GM12891 (cell line): ENCODE measurements at regions not wholly inside any gene's neighbourhood (a gene's known extent, or its start where the extent isn't known, plus 50 kb on each side); places are given as distances from the start of the nearest gene placed in this dataset.

Experiments used
- DNase-seq: peaks from one replicate; pipeline ENCODE4 v3.0.0; 2011; ENCODE audit warnings: low spot score; ENCODE audit not compliant: insufficient read length
- FAIRE-seq: peaks from 2 replicates; lab custom pipeline; 2011; peaks lifted over from hg19 to GRCh38; lab: Jason Lieb, UNC
- PAX5 ChIP-seq: IDR thresholded peaks from 2 replicates; pipeline ENCODE4 v1.6.1; 2011; ENCODE audit warnings: low read length, moderate library complexity, mild to moderate bottlenecking; ENCODE audit not compliant: insufficient read depth, severe bottlenecking
- POLR2A ChIP-seq: IDR thresholded peaks from 2 replicates; pipeline ENCODE4 v1.6.1; 2011; ENCODE audit warnings: low read depth, low read length, control low read depth
- POLR2AphosphoS5 ChIP-seq: IDR thresholded peaks from 2 replicates; pipeline ENCODE4 v1.6.1; 2011; ENCODE audit warnings: low read depth, low read length, control low read depth
- POU2F2 ChIP-seq: IDR thresholded peaks from 2 replicates; pipeline ENCODE4 v1.6.1; 2011; ENCODE audit warnings: low read depth, mild to moderate bottlenecking, control low read depth, low read length, moderate library complexity
- SPI1 ChIP-seq: IDR thresholded peaks from 2 replicates; pipeline ENCODE4 v1.6.1; 2011; ENCODE audit warnings: low read depth, low read length, control low read depth
- TAF1 ChIP-seq: IDR thresholded peaks from 2 replicates; pipeline ENCODE4 v1.6.1; 2011; ENCODE audit warnings: low read depth, low read length, control low read depth

GRCh38 chr13:62910541-62911060, 1495.0 kb upstream of the PCDH20 start:
- FAIRE-seq (no peak), DNase-seq (no peak)
- TF ChIP-seq SPI1, result no peak
- TF ChIP-seq PAX5, result no peak
- no peak for TF ChIP-seq POLR2A
- no peak for TF ChIP-seq TAF1
- TF ChIP-seq POU2F2, result no peak
- TF ChIP-seq POLR2AphosphoS5, result no peak

- DNase-seq, result no peak
- no peak for FAIRE-seq
- no peak for TF ChIP-seq PAX5
Observed at GRCh38 chr13:62908321-62908720, 1492.7 kb upstream of the PCDH20 start.

- FAIRE-seq (no peak), DNase-seq (no peak)
- TF ChIP-seq POU2F2 (no peak), PAX5 (no peak), TAF1 (no peak), POLR2A (no peak), POLR2AphosphoS5 (no peak), SPI1 (no peak)
Observed at GRCh38 chr13:62906896-62907295, 1491.2 kb upstream of the PCDH20 start.

- FAIRE-seq, result no peak
- DNase-seq, result no peak
- TF ChIP-seq PAX5 (no peak), POLR2A (no peak), TAF1 (no peak), SPI1 (no peak), POU2F2 (no peak), POLR2AphosphoS5 (no peak)
Observed at GRCh38 chr13:62906469-62906868, 1490.8 kb upstream of the PCDH20 start.

GRCh38 chr13:62887046-62887445, 1471.4 kb upstream of the PCDH20 start:
- FAIRE-seq (no peak), DNase-seq (no peak)
- TF ChIP-seq POLR2A (no peak), SPI1 (no peak), POLR2AphosphoS5 (no peak), TAF1 (no peak)

GRCh38 chr13:62879071-62879470, 1463.4 kb upstream of the PCDH20 start:
- TF ChIP-seq SPI1 (no peak), POLR2AphosphoS5 (no peak), PAX5 (no peak), TAF1 (no peak), POU2F2 (no peak), POLR2A (no peak)
- FAIRE-seq (no peak), DNase-seq (no peak)

- DNase-seq (no peak), FAIRE-seq (no peak)
- TF ChIP-seq POLR2AphosphoS5, result no peak
- no peak for TF ChIP-seq SPI1
- no peak for TF ChIP-seq POU2F2
- TF ChIP-seq POLR2A, result no peak
- no peak for TF ChIP-seq PAX5
- no peak for TF ChIP-seq TAF1
Observed at GRCh38 chr13:62875118-62875640, 1459.5 kb upstream of the PCDH20 start.

- TF ChIP-seq POLR2A, result no peak
- TF ChIP-seq POLR2AphosphoS5, result no peak
- no peak for TF ChIP-seq SPI1
- TF ChIP-seq TAF1, result no peak
- TF ChIP-seq POU2F2, result no peak
- TF ChIP-seq PAX5, result no peak
- DNase-seq, result no peak
- FAIRE-seq, result no peak
Observed at GRCh38 chr13:62850331-62850730, 1434.7 kb upstream of the PCDH20 start.

GRCh38 chr13:62847520-62847919, 1431.9 kb upstream of the PCDH20 start:
- FAIRE-seq, result no peak
- no peak for DNase-seq
- no peak for TF ChIP-seq POLR2AphosphoS5

- no peak for FAIRE-seq
- no peak for DNase-seq
- TF ChIP-seq TAF1, result no peak
- no peak for TF ChIP-seq PAX5
- no peak for TF ChIP-seq SPI1
- no peak for TF ChIP-seq POLR2A
- TF ChIP-seq POLR2AphosphoS5, result no peak
- TF ChIP-seq POU2F2, result no peak
Observed at GRCh38 chr13:62846302-62846701, 1430.7 kb upstream of the PCDH20 start.
